GM12878 (cell line): ENCODE measurements at regions not wholly inside any gene's neighbourhood (a gene's known extent, or its start where the extent isn't known, plus 50 kb on each side); places are given as distances from the start of the nearest gene placed in this dataset.

Source experiments
- ATAC-seq: fragments of 200-7000 bp; cut with Tn5 transposase; 3 replicates; pipeline ENCODE4 v1.9.1; 2020; ENCODE audit warnings: mild to moderate bottlenecking, moderate library complexity
- BruUV-seq: library from RNA; stranded (reverse); fragments of 400-500 nt; replicated peaks from 2 replicates; lab custom pipeline; 2021; lab: Mats Ljungman, UMichigan
- CTCF ChIA-PET: fragments of 300-600 bp; sonication (Branson Sonifier 250); formaldehyde crosslinking; extraction: SDS; loops from one replicate; lab custom pipeline; 2021; ENCODE audit warnings: inconsistent platforms; lab: Yijun Ruan, JAX
- POLR2A ChIA-PET: fragments of 350-600 bp; formaldehyde crosslinking; extraction: SDS; loops from one replicate; lab custom pipeline; 2021; ENCODE audit warnings: inconsistent platforms; lab: Charles Lee
- RAD21 ChIA-PET: fragments of 300-600 bp; sonication (Branson Sonifier 250); formaldehyde crosslinking; loops from one replicate; lab custom pipeline; 2023; ENCODE audit warnings: antibody characterized with exemption; ENCODE audit not compliant: unreplicated experiment; lab: Charles Lee
- SMC1A ChIA-PET: fragments of 300-600 bp; sonication (Branson Sonifier 250); formaldehyde crosslinking; loops from one replicate; lab custom pipeline; 2023; ENCODE audit not compliant: unreplicated experiment, uncharacterized antibody; lab: Charles Lee
- DNase-seq: peaks from one replicate; pipeline ENCODE4 v3.0.0-alpha.2; 2011; ENCODE audit warnings: low read depth, low spot score
- FAIRE-seq: peaks from 3 replicates; lab custom pipeline; 2011; peaks lifted over from hg19 to GRCh38; lab: Jason Lieb, UNC
- H2AFZ ChIP-seq: 2 replicates; pipeline ENCODE4 v1.6.0; 2011; ENCODE audit warnings: low read depth, low read length, control low read depth; ENCODE audit not compliant: control insufficient read depth
- H3K27ac ChIP-seq: 2 replicates; pipeline ENCODE4 v1.5.1; 2011; ENCODE audit warnings: control low read depth; ENCODE audit not compliant: control insufficient read depth, insufficient read depth
- H3K27me3 ChIP-seq, 2 experiments: replicated peaks in 1 of 2; 2 replicates each; pipeline versions ENCODE4 v1.6.0 to v1.6.1; 2011; ENCODE audit warnings: low read length in 1 of 2; ENCODE audit not compliant: control insufficient read depth in 2 of 2, insufficient read depth in 2 of 2
- H3K36me3 ChIP-seq, 2 experiments: 2 replicates each; pipeline ENCODE4 v1.5.1; 2011; ENCODE audit warnings: low read length in 1 of 2; ENCODE audit not compliant: control insufficient read depth in 2 of 2, insufficient read depth in 2 of 2
- H3K4me1 ChIP-seq: 2 replicates; pipeline ENCODE4 v1.6.1; 2011; ENCODE audit warnings: mild to moderate bottlenecking, low read length, moderate library complexity, mixed read lengths; ENCODE audit not compliant: control insufficient read depth, insufficient read depth
- H3K4me2 ChIP-seq: 2 replicates; pipeline ENCODE4 v1.6.0; 2011; ENCODE audit warnings: control low read depth; ENCODE audit not compliant: control insufficient read depth, insufficient read depth
- H3K4me3 ChIP-seq: fragments of 200-600 bp; sonication (generic); 2 replicates; pipeline ENCODE4 v1.5.1; 2016
- H3K79me2 ChIP-seq: 2 replicates; pipeline ENCODE4 v1.6.0; 2011; ENCODE audit warnings: low read length; ENCODE audit not compliant: control insufficient read depth, insufficient read depth
- H3K9ac ChIP-seq: 2 replicates; pipeline ENCODE4 v1.8.0; 2011; ENCODE audit warnings: low read length, control low read depth, mixed read lengths; ENCODE audit not compliant: control insufficient read depth, insufficient read depth
- H3K9me3 ChIP-seq: replicated peaks from 3 replicates; pipeline ENCODE4 v1.5.1; 2011; ENCODE audit warnings: mild to moderate bottlenecking, low read length; ENCODE audit not compliant: control insufficient read depth, insufficient read depth
- H4K20me1 ChIP-seq: 2 replicates; pipeline ENCODE4 v1.6.0; 2011; ENCODE audit not compliant: control insufficient read depth, insufficient read depth
- ATF2 ChIP-seq: IDR thresholded peaks from 2 replicates; pipeline ENCODE4 v1.6.1; 2012; ENCODE audit warnings: low read length, inconsistent platforms
- BHLHE40 ChIP-seq, 2 experiments: fragments of 450-650 bp in 1 of 2; IDR thresholded peaks; 2 replicates each; pipeline ENCODE4 v1.6.1; 2011 to 2017; ENCODE audit warnings: low read depth in 2 of 2, borderline replicate concordance in 1 of 2, improper control_type of control experiment in 1 of 2, low read length in 1 of 2, mild to moderate bottlenecking in 1 of 2
- HCFC1 ChIP-seq: fragments of 150-350 bp; IDR thresholded peaks from 2 replicates; pipeline ENCODE4 v1.6.1; 2014; ENCODE audit warnings: low read length
- HSF1 ChIP-seq: fragments of 150-350 bp; IDR thresholded peaks from 2 replicates; pipeline ENCODE4 v1.6.1; 2014; ENCODE audit warnings: mild to moderate bottlenecking, low read depth, low read length
- IRF5 ChIP-seq: fragments of 450-650 bp; IDR thresholded peaks from 2 replicates; pipeline ENCODE4 v1.6.1; 2017; ENCODE audit warnings: borderline replicate concordance
- KAT2A ChIP-seq: conservative IDR thresholded peaks from 2 replicates; pipeline ENCODE4 v1.6.1; 2011; ENCODE audit warnings: low read depth, low read length; ENCODE audit not compliant: control insufficient read depth
- MTA2 ChIP-seq: fragments of 450-650 bp; IDR thresholded peaks from 2 replicates; pipeline ENCODE4 v1.6.1; 2016; ENCODE audit warnings: low read depth, mild to moderate bottlenecking, moderate library complexity
- MYB ChIP-seq: fragments of 150-350 bp; IDR thresholded peaks from 2 replicates; pipeline ENCODE4 v1.6.1; 2014; ENCODE audit warnings: mild to moderate bottlenecking, low read depth, low read length, borderline replicate concordance
- POLR2AphosphoS5 ChIP-seq: IDR thresholded peaks from 2 replicates; pipeline ENCODE4 v1.6.1; 2011; ENCODE audit warnings: mild to moderate bottlenecking, low read length, inconsistent platforms
- SMAD5 ChIP-seq: IDR thresholded peaks from 2 replicates; pipeline ENCODE4 v1.6.1; 2016; ENCODE audit warnings: antibody characterized with exemption, low read depth
- ZNF687 ChIP-seq: fragments of 450-650 bp; IDR thresholded peaks from 2 replicates; pipeline ENCODE4 v1.6.1; 2017; ENCODE audit warnings: mild to moderate bottlenecking, moderate library complexity
- WGBS: methylation state at CpG from one replicate; pipeline ENCODE4 v1.1.6; 2016; ENCODE audit warnings: low lambda C conversion rate; ENCODE audit not compliant: insufficient replicate concordance, insufficient coverage; ENCODE audit errors: missing lambda C conversion rate; 5-methylcytosine and 5-hydroxymethylcytosine counted together
- in situ Hi-C: fragments of 300-500 bp; cut with MboI; formaldehyde crosslinking; loops from 9 replicates; pipeline ENCODE4 v1.14.3; 2018; ENCODE audit warnings: mixed read lengths
- intact Hi-C: fragments of 100-400 bp; cut with micrococcal nuclease; formaldehyde crosslinking; loops from one replicate; pipeline ENCODE4 v1.14.2; 2022; ENCODE audit not compliant: unreplicated experiment

GRCh38 chr13:89733829-89734228 lies 1613.7 kb upstream of the MIR17HG start (continued):
- TF ChIP-seq HCFC1: no peak
- TF ChIP-seq ATF2: no peak
- no peak for TF ChIP-seq ZNF687
- TF ChIP-seq IRF5: no peak

- Histone ChIP-seq H3K4me1 (no peaks in the 10 kb centered on the region), H2AFZ (no peak overlapping the region), H3K36me3 (no peaks in the 10 kb centered on the region), H3K4me2 (no peak overlapping the region), H3K9me3 (no peaks in the 10 kb centered on the region), H3K4me3 (no peak overlapping the region), H4K20me1 (no peaks in the 10 kb centered on the region), H3K79me2 (no peaks in the 10 kb centered on the region), H3K27me3 (no peaks in the 10 kb centered on the region), H3K27ac (no peak overlapping the region), H3K9ac (no peak overlapping the region)
- FAIRE-seq (no peak), DNase-seq (no peak), ATAC-seq (no peak)
- intact Hi-C loops (no loop called here), in situ Hi-C loops (no loop called here)
- ChIA-PET POLR2A (no interaction called here), CTCF (interaction anchor here (1.3 kb wide), 1 partner anchor 187 kb away, joined by 3 read pairs; no protein-coding TSS in a partner anchor), SMC1A (no interaction called here), RAD21 (no interaction called here)
- WGBS: 12% methylated on average over 2 of the region's 2 CpGs
- BruUV-seq: no TSS peak
- TF ChIP-seq KAT2A (no peak), SMAD5 (no peak), BHLHE40 (IDR thresholded peaks at IDR 0.05; ENCODE audit: borderline replicate concordance in 1 of 2, low read depth in 2 of 2, low read length in 1 of 2) (no peak), HSF1 (no peak), MTA2 (no peak), MYB (no peak), POLR2AphosphoS5 (no peak)
Observed at GRCh38 chr13:89737051-89737450, 1610.4 kb upstream of the MIR17HG start.
